WTC11 (cell line): ENCODE measurements at regions not wholly inside any gene's neighbourhood (a gene's known extent, or its start where the extent isn't known, plus 50 kb on each side); places are given as distances from the start of the nearest gene placed in this dataset.
"Not testable (repeated sequence)": the region's sequence is repeated elsewhere in the genome, so short reads cannot be mapped to it uniquely, and the experiment has no call there.

Source experiments
- ARID4B ChIP-seq: sonication (generic); formaldehyde crosslinking; IDR thresholded peaks from 2 replicates; pipeline ENCODE4 v1.8.0; 2023; ENCODE audit warnings: missing genetic modification reagents, mild to moderate bottlenecking, borderline replicate concordance
- ESRRA ChIP-seq: sonication (generic); formaldehyde crosslinking; IDR thresholded peaks from 2 replicates; pipeline ENCODE4 v1.8.1; 2022; ENCODE audit warnings: mild to moderate bottlenecking, missing genetic modification reagents, borderline replicate concordance
- FOXP1 ChIP-seq: sonication (generic); formaldehyde crosslinking; IDR thresholded peaks from 2 replicates; pipeline ENCODE4 v1.8.0; 2022; ENCODE audit warnings: missing genetic modification reagents, mild to moderate bottlenecking, moderate library complexity, borderline replicate concordance
- MAX ChIP-seq: sonication (generic); formaldehyde crosslinking; IDR thresholded peaks from 2 replicates; pipeline ENCODE4 v1.8.0; 2022; ENCODE audit warnings: mild to moderate bottlenecking, missing genetic modification reagents
- NFATC4 ChIP-seq: fragments of 250-450 bp; sonication (Bioruptor Pico); IDR thresholded peaks from 2 replicates; pipeline ENCODE4 v1.9.0; 2021; ENCODE audit warnings: mild to moderate bottlenecking
- NFYB ChIP-seq: sonication (generic); formaldehyde crosslinking; conservative IDR thresholded peaks from 2 replicates; pipeline ENCODE4 v1.8.0; 2022; ENCODE audit warnings: low read depth, missing genetic modification reagents
- TCF7 ChIP-seq: sonication (generic); formaldehyde crosslinking; IDR thresholded peaks from 2 replicates; pipeline ENCODE4 v1.8.0; 2022; ENCODE audit warnings: mild to moderate bottlenecking, low read depth, missing genetic modification reagents, moderate library complexity
- USF1 ChIP-seq: sonication (generic); formaldehyde crosslinking; IDR thresholded peaks from 2 replicates; pipeline ENCODE4 v1.8.0; 2022; ENCODE audit warnings: mild to moderate bottlenecking, missing genetic modification reagents
- ZNF121 ChIP-seq: sonication (generic); formaldehyde crosslinking; IDR thresholded peaks from 2 replicates; pipeline ENCODE4 v1.8.0; 2023; ENCODE audit warnings: missing genetic modification reagents
- TF ChIP-seq, protein P1 (sequence below): fragments of 200-600 bp; IDR thresholded peaks from 2 replicates; pipeline ENCODE4 v1.8.0; 2022; ENCODE audit warnings: antibody characterized with exemption
- TF ChIP-seq, protein P2 (sequence below): sonication (generic); formaldehyde crosslinking; IDR thresholded peaks from 2 replicates; pipeline ENCODE4 v1.8.1; 2022; ENCODE audit warnings: low read depth, mild to moderate bottlenecking, moderate library complexity, missing genetic modification reagents, borderline replicate concordance
- TF ChIP-seq, protein P3 (sequence below): sonication (generic); formaldehyde crosslinking; IDR thresholded peaks from 2 replicates; pipeline ENCODE4 v1.8.1; 2023; ENCODE audit warnings: mild to moderate bottlenecking, missing genetic modification reagents, moderate library complexity
- TF ChIP-seq, protein P4 (sequence below): fragments of 250-450 bp; sonication (Bioruptor Pico); IDR thresholded peaks from 2 replicates; pipeline ENCODE4 v1.8.0; 2021; ENCODE audit warnings: mild to moderate bottlenecking
- TF ChIP-seq, protein P5 (sequence below): sonication (generic); formaldehyde crosslinking; IDR thresholded peaks from 2 replicates; pipeline ENCODE4 v1.8.1; 2022; ENCODE audit warnings: mild to moderate bottlenecking, missing genetic modification reagents, moderate library complexity, borderline replicate concordance

DNA sequence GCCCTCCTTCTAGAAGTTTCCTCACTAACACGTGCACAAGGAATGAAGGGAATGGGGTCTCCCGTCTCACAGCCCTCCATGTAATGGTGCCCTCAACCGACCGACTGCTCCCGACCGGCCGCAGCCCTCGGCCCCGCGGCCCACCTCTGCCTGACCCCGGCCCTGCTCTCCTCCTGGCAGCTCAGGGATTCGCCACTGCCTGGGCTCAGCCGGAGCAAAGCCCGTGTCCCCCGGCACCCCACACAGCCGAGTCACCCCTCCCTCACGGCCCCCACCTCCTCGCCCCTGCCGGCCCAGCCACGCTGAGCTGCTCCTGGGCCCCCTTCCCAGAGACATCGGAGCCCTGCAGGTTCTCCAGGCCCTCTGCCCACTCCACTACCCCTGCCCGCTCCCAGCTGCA is 171.0 kb downstream of the TMEM121 start:
- TF ChIP-seq ZNF121 (CRISPR knock-in tag); ESRRA (CRISPR knock-in tag); MAX (CRISPR knock-in tag); ARID4B (CRISPR knock-in tag); USF1 (CRISPR knock-in tag); NFYB (CRISPR knock-in tag); FOXP1 (CRISPR knock-in tag); NFATC4; TCF7 (CRISPR knock-in tag): not testable (repeated sequence)
- TF ChIP-seq, protein P1, sequence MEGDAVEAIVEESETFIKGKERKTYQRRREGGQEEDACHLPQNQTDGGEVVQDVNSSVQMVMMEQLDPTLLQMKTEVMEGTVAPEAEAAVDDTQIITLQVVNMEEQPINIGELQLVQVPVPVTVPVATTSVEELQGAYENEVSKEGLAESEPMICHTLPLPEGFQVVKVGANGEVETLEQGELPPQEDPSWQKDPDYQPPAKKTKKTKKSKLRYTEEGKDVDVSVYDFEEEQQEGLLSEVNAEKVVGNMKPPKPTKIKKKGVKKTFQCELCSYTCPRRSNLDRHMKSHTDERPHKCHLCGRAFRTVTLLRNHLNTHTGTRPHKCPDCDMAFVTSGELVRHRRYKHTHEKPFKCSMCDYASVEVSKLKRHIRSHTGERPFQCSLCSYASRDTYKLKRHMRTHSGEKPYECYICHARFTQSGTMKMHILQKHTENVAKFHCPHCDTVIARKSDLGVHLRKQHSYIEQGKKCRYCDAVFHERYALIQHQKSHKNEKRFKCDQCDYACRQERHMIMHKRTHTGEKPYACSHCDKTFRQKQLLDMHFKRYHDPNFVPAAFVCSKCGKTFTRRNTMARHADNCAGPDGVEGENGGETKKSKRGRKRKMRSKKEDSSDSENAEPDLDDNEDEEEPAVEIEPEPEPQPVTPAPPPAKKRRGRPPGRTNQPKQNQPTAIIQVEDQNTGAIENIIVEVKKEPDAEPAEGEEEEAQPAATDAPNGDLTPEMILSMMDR = not testable (repeated sequence)
- TF ChIP-seq, protein P2, sequence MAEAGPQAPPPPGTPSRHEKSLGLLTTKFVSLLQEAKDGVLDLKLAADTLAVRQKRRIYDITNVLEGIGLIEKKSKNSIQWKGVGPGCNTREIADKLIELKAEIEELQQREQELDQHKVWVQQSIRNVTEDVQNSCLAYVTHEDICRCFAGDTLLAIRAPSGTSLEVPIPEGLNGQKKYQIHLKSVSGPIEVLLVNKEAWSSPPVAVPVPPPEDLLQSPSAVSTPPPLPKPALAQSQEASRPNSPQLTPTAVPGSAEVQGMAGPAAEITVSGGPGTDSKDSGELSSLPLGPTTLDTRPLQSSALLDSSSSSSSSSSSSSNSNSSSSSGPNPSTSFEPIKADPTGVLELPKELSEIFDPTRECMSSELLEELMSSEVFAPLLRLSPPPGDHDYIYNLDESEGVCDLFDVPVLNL (CRISPR knock-in tag) = not testable (repeated sequence)
- TF ChIP-seq, protein P3, sequence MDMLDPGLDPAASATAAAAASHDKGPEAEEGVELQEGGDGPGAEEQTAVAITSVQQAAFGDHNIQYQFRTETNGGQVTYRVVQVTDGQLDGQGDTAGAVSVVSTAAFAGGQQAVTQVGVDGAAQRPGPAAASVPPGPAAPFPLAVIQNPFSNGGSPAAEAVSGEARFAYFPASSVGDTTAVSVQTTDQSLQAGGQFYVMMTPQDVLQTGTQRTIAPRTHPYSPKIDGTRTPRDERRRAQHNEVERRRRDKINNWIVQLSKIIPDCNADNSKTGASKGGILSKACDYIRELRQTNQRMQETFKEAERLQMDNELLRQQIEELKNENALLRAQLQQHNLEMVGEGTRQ (CRISPR knock-in tag) = not testable (repeated sequence)
- TF ChIP-seq, protein P4, sequence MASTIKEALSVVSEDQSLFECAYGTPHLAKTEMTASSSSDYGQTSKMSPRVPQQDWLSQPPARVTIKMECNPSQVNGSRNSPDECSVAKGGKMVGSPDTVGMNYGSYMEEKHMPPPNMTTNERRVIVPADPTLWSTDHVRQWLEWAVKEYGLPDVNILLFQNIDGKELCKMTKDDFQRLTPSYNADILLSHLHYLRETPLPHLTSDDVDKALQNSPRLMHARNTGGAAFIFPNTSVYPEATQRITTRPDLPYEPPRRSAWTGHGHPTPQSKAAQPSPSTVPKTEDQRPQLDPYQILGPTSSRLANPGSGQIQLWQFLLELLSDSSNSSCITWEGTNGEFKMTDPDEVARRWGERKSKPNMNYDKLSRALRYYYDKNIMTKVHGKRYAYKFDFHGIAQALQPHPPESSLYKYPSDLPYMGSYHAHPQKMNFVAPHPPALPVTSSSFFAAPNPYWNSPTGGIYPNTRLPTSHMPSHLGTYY (CRISPR knock-in tag) = not testable (repeated sequence)
- TF ChIP-seq, protein P5, sequence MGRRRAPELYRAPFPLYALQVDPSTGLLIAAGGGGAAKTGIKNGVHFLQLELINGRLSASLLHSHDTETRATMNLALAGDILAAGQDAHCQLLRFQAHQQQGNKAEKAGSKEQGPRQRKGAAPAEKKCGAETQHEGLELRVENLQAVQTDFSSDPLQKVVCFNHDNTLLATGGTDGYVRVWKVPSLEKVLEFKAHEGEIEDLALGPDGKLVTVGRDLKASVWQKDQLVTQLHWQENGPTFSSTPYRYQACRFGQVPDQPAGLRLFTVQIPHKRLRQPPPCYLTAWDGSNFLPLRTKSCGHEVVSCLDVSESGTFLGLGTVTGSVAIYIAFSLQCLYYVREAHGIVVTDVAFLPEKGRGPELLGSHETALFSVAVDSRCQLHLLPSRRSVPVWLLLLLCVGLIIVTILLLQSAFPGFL (CRISPR knock-in tag) = not testable (repeated sequence)
